Natural killer cell (primary cell): ENCODE measurements at regions not wholly inside any gene's neighbourhood (a gene's known extent, or its start where the extent isn't known, plus 50 kb on each side); places are given as distances from the start of the nearest gene placed in this dataset.

Source experiments
- ATAC-seq, 3 donors: fragments of 150-1000 bp in 2 of 3; fragments of 200-7000 bp in 1 of 3; cut with Tn5 transposase; 1 replicate in 1 of 3; 2 replicates in 2 of 3; pipeline ENCODE4 v1.10.0; 2021; ENCODE audit warnings: mild to moderate bottlenecking in 2 of 3, moderate library complexity in 2 of 3
- DNase-seq, 2 donors: peaks; one replicate each; pipeline versions ENCODE4 v3.0.0 to v3.0.0-alpha.2; 2013 to 2021; ENCODE audit warnings: mixed read lengths in 1 of 2
- H3K27ac ChIP-seq: one replicate; pipeline ENCODE4 v1.5.1; 2013; ENCODE audit warnings: mild to moderate bottlenecking, low read length
- H3K27me3 ChIP-seq: one replicate; pipeline ENCODE4 v1.6.1; 2013; ENCODE audit warnings: low read length; ENCODE audit not compliant: control insufficient read depth, insufficient read depth
- H3K36me3 ChIP-seq: one replicate; pipeline ENCODE4 v1.6.1; 2013; ENCODE audit warnings: low read length; ENCODE audit not compliant: control insufficient read depth, insufficient read depth
- H3K4me1 ChIP-seq: one replicate; pipeline ENCODE4 v1.6.1; 2013; ENCODE audit warnings: low read length; ENCODE audit not compliant: control insufficient read depth, insufficient read depth
- H3K4me3 ChIP-seq: one replicate; pipeline ENCODE4 v1.5.1; 2013; ENCODE audit warnings: low read length
- H3K9me3 ChIP-seq: one replicate; pipeline ENCODE4 v1.6.1; 2013; ENCODE audit warnings: low read length; ENCODE audit not compliant: control insufficient read depth, insufficient read depth
- H3K27ac Mint-ChIP-seq, 2 donors: one replicate each; pipeline ENCODE4 v1.8.0; 2022; ENCODE audit warnings: mild to moderate bottlenecking in 2 of 2, mixed read lengths in 2 of 2, moderate library complexity in 1 of 2
- H3K27me3 Mint-ChIP-seq, 2 donors: one replicate each; pipeline ENCODE4 v1.8.0; 2022; ENCODE audit warnings: low read depth in 2 of 2, mixed read lengths in 2 of 2
- H3K36me3 Mint-ChIP-seq: one replicate; pipeline ENCODE4 v1.8.0; 2022; ENCODE audit warnings: mixed read lengths
- H3K4me1 Mint-ChIP-seq, 2 donors: one replicate each; pipeline ENCODE4 v1.8.0; 2022; ENCODE audit warnings: mixed read lengths in 2 of 2
- H3K4me3 Mint-ChIP-seq: one replicate; pipeline ENCODE4 v1.8.0; 2022; ENCODE audit warnings: mild to moderate bottlenecking, moderate library complexity, mixed read lengths
- H3K9me3 Mint-ChIP-seq, 2 donors: one replicate each; pipeline ENCODE4 v1.8.0; 2022; ENCODE audit warnings: mixed read lengths in 2 of 2
- CTCF ChIP-seq: fragments of 200-600 bp; IDR thresholded peaks from one replicate; pipeline ENCODE4 v1.8.0; 2022; ENCODE audit warnings: antibody characterized with exemption
- WGBS: methylation state at CpG from one replicate; pipeline ENCODE4 v1.1.7; 2013; ENCODE audit warnings: missing lambda C conversion rate; ENCODE audit not compliant: insufficient coverage; 5-methylcytosine and 5-hydroxymethylcytosine counted together
- intact Hi-C: fragments of 100-400 bp; cut with micrococcal nuclease; formaldehyde crosslinking; loops from one replicate; pipeline ENCODE4 v1.14.2; 2022

- Histone ChIP-seq H3K36me3 (no peaks in the 10 kb centered on the region), H3K27ac (no peak overlapping the region), H3K4me3 (no peak overlapping the region), H3K9me3 (no peaks in the 10 kb centered on the region), H3K4me1 (no peaks in the 10 kb centered on the region), H3K27me3 (no peaks in the 10 kb centered on the region)
- Mint-ChIP-seq H3K4me1 (peaks cover 0 to 22% of the 10 kb centered on the region in 2 donors), H3K36me3 (no peaks in the 10 kb centered on the region), H3K27me3 (no peaks in the 10 kb centered on the region), H3K9me3 (peaks cover 8 to 11% of the 10 kb centered on the region in 2 donors), H3K27ac (peak overlapping the region; percentile 37 to 69), H3K4me3 (no peak overlapping the region)
- WGBS, result 81% methylated on average over 3 of the region's 3 CpGs
- ATAC-seq (peak in 1 of 3 donors; percentile 32), DNase-seq (no peak)
- TF ChIP-seq CTCF, result no peak
- intact Hi-C loops, result no loop called here
These were observed 67.7 kb downstream of the RRM2 start for GRCh38 chr2:10190255-10190654.

GRCh38 chr2:10190737-10191532 is 68.4 kb downstream of the RRM2 start:
- no peak overlapping the region for H3K4me3 Mint-ChIP-seq
- H3K9me3 Mint-ChIP-seq, result peaks cover 8 to 11% of the 10 kb centered on the region in 2 donors
- Histone ChIP-seq H3K4me3 (no peak overlapping the region), H3K36me3 (no peaks in the 10 kb centered on the region), H3K27me3 (no peaks in the 10 kb centered on the region), H3K9me3 (no peaks in the 10 kb centered on the region), H3K4me1 (no peaks in the 10 kb centered on the region), H3K27ac (no peak overlapping the region)
- H3K36me3 Mint-ChIP-seq, result no peaks in the 10 kb centered on the region
- TF ChIP-seq CTCF, result no peak
- peaks cover 0 to 19% of the 10 kb centered on the region in 2 donors for H3K4me1 Mint-ChIP-seq
- WGBS, result 78% methylated on average over 8 of the region's 10 CpGs
- H3K27ac Mint-ChIP-seq, result peak overlapping the region; percentile 37 to 69
- DNase-seq (no peak), ATAC-seq (no peak)
- intact Hi-C loops, result no loop called here
- H3K27me3 Mint-ChIP-seq, result no peaks in the 10 kb centered on the region

GRCh38 chr2:10191554-10191953 is 69.0 kb downstream of the RRM2 start:
- Histone ChIP-seq H3K9me3 (no peaks in the 10 kb centered on the region), H3K36me3 (no peaks in the 10 kb centered on the region), H3K4me1 (no peaks in the 10 kb centered on the region), H3K27ac (no peak overlapping the region), H3K4me3 (no peak overlapping the region), H3K27me3 (no peaks in the 10 kb centered on the region)
- Mint-ChIP-seq H3K4me3 (no peak overlapping the region), H3K4me1 (peaks cover 0 to 18% of the 10 kb centered on the region in 2 donors), H3K27ac (no peak overlapping the region), H3K27me3 (no peaks in the 10 kb centered on the region), H3K9me3 (peaks cover 8 to 11% of the 10 kb centered on the region in 2 donors), H3K36me3 (no peaks in the 10 kb centered on the region)
- ATAC-seq (no peak), DNase-seq (no peak)
- TF ChIP-seq CTCF, result no peak
- intact Hi-C loops, result no loop called here
- WGBS, result 98% methylated on average over 14 of the region's 14 CpGs
